Bone marrow (tissue), 2 donors: ENCODE measurements at regions not wholly inside any gene's neighbourhood (a gene's known extent, or its start where the extent isn't known, plus 50 kb on each side); places are given as distances from the start of the nearest gene placed in this dataset.

ENCODE experiments used
- DNase-seq, 2 donors: peaks; one replicate each; lab custom pipeline; 2025; lab: John Stamatoyannopoulos, UW

DNA sequence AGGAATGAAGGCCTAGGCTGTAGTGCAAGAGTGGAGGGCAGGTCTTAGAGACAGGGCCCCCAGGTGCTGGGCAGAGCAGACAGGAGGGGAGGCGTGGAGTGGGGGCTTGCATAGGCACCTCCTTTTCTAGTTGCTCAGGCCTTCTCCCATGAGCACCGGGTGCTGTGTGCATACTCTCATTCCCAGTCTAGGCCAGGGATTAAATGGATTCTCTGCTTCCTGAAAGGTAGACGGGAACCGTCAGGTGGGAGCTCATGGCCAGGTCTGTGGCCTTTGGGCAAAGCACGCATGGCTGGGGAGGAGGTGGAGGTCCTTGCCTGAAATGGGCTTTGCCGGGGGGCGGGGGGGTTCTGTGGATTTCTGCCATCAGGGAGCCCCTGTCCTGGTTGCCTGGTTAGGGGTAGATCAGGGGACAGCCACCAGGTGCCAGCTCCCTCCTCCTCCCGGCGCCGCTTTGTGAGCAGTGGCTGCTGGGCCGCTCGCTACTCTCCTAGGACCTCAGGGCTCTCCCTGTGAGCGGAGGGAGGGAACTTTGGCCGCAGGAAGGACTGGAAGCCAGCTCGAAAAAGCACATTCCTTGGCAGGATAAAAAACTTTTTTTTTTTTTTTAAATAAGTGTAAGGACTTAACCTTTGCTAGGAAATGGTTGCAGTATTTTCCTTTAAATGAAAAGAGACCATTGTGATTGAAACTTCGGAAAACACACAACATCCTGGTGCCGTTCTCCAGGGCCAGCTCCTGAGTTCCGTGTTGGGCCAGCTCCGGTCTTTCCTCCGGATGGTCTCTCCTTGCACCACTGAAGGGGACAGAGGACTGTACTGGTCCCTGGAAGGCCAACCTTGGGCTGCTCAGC is 82.8 kb upstream of the HAAO start:
- DNase-seq, result no peak

DNA sequence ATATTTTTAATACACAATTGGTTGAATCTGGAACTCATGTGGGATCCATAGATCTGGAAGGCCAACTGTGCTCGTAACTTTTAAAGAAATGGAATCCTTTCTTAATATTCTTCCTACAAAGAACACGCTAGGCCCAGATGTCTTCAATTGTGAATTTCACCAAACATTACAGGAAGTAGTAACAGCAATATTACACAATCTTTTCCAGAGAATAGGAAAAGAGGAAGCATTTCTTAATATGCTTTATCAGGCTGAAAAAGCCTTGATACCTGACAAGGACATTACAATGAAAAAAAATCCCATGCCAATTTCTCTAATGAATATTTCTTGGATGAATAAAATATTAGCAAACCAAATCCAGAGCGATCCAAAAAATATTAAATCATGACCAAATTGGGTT is 80.3 kb upstream of the HAAO start:
- no peak for DNase-seq

DNA sequence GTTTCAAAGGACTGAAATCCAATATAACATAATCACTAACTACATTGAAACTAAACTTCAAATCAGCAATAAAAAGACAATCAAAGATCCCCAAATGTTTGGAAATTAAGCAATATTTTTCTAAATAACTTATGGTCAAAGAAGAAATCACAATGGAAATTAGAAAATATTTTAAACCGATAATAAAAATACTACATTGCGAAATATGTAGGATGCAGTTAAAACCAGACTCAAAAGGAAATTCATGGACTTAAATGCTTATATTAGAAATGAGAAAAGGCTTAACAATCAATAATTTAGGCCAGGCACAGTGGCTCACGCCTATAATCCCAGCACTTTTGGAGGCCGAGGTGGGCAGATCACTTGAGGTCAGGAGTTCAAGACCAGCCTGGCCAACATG is 79.0 kb upstream of the HAAO start:
- no peak for DNase-seq

DNA sequence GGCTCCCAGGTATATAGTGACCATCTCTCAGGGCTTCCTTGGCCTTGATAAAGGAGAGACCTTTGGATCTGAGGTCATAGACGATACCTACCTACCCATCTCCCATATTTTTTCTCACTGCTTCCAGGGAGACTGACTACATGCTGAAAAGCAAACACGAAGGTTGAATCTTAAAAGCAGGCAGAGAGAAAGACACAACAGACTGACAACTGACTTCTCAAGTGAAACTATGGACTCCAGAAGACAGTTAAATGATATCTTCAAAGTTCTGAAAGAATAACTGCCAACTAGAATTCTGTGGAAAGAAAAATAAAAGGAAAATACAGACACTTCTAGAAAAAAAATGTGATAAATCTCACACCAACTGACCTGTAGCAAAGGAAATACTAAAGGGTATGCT is 76.5 kb upstream of the HAAO start:
- DNase-seq, result no peak

DNA sequence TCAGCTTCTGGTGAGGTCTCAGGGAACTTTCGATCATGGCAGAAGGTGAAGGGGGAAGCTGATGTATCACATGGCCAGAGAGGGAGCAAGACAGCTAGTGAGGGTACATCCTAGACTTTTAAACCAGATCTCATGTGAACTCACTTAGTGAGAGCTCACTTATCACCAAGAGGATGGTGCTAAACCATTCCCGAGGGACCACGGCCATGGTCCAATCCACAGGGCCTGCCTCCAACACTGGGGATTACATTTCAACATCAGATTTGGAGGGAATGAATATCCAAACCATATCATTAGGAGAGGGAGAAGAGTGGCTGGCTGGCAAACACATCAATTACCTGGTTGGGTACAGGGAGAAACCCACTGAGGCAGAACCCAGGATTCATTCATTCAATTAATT is 75.7 kb upstream of the HAAO start:
- DNase-seq, result no peak

DNA sequence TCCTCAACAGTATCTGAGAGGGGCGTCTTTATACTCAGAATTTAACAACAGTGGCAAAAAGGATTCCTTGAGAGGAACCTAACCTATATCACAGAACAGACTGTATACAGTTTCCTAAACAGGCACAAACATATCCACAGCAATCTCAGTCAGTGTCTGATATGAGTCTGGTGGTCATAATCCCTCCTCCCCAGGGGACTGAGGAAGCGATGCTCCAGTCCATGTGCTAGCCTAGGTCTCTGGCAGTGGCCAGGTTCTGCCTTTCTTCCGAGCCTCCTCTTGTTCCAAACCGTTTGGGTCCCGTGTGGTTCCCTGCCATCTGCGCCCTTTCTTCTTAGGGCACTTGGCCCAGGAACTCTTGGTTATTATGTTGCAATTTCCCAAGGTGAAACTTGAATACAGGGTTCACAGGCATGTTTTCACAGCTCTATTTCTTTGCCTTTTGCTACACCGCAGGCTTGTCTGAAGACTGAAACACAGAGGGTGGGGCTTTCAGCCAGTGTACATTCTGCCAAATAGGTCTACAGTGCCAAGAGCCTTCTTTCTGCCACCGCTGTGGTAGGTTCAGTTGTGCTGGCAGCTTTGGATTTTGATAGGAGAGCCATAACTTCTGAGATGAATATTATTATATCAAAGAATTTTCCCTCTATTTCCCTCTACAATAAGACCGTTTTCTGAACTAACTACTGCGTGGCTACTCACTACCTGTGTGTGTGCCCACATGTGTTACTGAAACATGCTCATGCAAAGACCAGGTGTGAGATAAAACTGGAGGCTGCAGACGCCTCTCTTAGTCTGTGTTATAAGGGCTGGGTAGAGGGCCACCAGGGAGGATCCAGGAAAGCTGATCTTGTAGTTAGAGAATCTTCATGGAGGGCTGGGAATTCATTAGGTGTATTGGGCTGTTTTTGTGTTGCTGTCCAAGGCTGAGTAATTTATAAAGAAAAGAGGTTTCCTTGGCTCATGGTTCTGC is 75.0 kb upstream of the HAAO start:
- no peak for DNase-seq

DNA sequence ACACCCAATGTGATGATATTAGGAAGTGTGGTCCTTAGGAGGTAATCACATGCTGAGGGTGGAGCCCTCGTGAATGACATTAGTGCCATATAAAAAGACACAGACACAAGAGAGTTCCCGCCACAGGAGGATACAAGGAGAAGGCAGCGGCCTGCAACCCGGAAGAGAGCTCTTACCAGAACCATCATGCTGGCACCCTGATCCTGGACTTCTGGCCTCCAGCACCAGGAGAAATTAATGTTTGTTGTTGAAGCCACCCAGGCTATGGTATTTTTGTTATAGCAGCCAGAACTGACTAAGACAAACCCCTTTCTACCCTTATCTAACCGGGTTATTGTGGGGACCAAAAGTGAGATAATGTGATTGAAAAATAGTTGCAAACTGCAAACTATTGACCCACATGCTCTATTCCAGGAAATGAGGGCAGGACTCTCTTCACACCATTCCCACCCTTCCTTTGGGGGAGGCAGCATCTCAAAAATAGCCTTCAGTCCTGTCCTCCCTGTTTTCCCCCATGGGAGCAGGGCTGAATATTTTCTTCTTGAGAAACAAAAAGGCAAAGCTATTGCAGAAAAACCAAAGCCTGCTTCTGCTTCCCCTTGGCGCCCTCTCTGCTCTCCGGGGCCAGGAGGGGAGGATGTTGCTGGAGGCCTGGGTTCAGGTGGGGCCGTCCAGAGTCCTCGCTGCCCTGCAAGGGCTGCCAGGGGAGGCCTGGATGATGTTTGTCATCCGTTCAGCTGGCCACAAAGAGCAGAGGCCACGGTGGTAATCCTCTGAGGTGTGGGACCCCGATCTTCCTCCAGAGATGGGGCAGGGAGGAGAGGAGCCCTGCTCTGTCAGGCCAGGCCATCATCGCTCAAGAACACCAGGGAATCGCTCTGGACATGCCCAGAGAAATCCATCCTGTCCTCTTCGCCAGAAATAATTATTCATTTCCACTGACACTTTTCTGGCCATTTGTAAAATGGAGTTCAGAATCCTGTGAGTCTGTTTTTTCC is 73.8 kb upstream of the HAAO start:
- no peak for DNase-seq

DNA sequence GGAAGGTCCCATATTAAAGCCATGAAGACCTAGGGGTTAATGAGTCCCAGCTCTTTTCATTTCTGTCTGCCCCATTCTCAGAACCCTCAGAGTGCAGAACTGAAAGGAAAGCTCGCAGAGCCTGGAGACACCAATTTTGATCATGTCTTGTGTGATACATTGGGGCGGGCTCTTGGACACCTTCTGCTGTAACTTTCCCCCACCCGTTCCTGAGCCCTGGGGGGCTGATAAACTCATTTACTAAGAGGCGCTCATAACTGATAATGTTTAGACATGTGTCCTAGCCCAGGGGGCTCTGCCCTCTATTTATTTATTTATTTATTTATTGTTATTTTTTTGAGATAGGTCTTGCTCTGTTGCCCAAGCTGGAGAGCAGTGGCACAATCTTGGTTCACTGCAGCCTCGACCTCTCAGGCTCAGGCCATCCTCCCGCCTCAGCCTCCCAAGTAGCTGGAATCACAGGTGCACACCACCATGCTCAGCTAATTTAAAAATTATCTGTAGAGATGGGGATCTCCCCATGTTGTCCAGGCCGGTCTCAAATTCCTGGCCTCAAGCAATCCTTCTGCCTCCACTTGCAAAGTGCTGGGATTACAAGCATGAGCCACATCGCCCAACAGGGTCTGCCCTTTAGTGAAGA is 72.4 kb upstream of the HAAO start:
- DNase-seq, result no peak

DNA sequence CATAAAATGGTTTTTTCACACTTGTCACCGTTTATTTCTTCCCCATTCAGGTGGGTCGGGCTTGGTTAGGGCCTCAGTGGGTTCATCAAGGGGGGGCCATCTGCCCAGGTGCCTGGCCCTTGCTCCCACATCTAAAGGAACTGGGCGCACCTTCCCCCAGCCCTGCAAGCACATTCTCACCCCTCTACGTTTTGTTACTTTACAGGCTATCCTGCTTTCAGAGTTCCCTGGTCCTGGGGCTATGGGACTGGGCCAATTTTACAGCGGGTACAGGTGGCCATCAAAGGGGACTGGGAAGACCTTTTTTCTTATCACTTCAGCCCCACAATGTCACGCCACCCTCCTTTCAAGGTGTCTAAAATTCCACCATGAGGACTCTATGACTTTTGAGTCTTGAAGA is 71.8 kb upstream of the HAAO start:
- DNase-seq, result no peak

DNA sequence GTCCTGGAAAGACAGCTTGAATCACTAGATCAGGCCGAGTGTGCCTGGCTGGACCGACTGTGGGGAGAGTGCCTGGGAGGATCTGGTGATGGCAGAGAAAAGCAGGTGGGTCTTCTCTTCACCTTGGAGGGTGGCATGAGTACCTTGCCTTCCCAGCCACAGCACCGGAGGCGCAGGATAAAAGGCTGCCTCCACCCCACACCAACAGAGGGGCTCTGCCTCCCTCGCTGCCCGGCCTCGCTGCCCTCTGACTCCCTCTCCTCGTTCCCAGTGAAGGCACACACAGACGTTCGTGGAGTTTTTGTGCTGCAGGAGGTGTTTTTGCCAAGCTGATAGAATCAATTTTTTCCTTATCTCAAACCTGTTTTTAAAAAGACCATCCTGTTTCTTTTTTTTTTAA is 71.4 kb upstream of the HAAO start:
- DNase-seq, result no peak

DNA sequence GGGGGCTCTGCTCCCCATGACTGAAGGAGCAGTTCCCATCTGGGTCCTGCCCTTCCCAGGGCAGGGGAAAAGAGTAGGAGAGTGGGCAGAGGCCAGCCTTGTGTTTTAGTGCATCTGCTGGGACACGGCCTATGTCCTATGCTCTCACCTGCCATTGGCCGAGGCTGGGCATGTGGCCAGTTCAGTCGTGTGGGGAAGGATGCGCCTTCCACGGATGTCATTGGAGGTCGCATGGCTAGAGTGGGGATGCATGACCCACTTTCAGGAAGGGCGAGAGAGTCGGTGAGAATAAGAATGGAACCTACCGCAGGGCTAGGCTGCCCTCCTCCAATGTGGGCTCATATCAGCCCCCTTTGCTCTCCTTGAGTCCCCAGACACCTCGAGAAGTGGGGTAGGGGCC is 70.9 kb upstream of the HAAO start:
- no peak for DNase-seq

DNA sequence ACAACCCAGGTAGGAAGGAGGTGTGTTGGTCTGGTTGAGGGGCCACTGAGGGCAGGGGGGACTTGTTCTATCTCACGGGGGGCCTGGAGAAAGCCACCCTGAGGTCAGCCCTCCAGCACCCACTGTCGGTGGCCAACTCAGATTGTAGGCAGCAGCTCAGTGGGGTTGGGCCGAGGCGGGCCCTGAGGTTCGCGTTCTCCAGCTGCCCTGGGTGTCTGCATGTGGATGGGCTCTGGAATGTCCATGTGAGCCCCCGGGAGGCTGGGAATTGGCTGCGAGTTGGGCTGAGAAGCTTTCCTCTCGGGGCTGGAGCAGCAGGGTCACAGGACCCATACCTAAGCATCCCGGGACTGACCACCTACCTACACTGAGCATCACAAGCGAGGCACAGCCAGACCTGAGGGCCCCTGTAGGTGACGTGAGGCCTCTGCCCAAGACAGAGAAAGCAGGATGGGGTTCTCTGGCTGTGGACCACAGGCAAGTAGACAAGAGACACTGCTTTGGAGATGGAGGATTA is 70.3 kb upstream of the HAAO start:
- no peak for DNase-seq

DNA sequence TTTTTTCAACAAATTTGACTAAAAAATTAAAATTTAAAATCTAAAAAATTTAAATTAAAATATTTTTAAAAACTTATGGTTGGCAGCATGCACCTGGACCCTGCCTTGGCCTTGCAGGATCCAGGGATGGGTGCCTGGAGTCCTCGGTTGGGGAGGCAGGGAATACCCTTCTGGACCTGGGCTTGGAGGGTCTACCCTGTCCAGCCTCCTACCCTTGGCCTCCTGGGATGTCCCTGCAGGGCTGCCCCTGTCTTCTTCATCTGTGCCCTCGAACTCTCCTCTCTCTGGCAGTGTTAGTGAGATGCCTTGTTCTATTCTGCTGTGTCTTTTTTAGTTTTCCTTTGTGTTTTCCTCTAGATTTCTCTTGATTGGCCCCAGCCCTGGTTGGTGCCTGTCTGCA is 68.9 kb upstream of the HAAO start:
- no peak for DNase-seq

DNA sequence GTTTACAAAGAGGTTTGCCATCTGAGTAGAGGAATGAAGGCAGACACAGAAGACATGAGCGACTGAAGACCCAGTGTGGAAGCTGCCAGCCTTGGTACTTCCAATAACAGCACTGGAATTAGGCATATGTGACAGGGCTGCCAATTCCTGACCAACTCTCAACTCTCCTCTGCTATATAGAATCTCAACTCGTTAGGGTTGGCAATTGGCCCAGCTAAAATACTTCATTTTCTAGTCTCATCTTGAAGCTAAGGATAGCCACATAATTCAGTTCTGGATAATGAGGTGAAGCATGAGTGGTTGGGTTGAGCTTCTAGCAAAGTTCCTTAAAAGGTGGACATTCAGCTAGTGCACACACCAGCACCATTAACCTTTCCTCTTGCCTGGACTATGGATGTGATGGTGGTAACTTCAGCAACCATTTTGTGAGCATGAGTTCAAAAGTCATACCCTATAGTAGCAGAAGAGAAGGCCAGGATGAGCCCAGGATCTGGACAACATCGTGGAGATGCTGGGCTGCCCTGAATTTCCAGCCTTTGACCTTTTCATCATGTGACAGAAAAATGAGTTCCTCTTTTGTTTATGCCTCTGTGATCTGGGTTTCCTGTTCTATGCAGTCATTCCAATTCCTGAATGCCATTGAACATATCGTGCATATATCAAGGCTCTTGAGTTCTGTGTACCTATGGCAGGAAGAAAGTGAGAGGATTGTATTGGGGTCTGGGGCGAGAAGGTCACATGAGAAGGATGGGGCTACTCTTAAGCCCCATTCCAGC is 68.1 kb upstream of the HAAO start:
- DNase-seq, result peak in 1 of 2 donors; percentile 34

DNA sequence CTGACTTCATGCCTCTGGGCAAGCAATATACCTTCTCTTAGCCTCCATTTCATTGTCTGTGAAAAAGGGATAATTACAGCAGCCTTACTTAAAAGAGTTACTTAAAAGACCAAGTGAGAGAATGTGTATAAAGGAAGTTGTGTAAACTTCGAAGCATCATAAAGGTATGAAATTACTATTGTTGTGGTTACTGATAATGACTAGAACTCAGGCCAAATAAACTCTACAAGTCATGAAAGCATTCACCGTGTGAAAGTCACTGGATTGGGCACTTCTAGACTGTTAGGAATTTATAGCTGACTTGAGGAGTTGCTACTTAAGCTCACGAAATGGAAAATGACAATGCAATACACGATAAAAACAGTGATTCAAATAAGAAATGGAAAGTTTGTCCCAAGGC is 67.4 kb upstream of the HAAO start:
- no peak for DNase-seq

DNA sequence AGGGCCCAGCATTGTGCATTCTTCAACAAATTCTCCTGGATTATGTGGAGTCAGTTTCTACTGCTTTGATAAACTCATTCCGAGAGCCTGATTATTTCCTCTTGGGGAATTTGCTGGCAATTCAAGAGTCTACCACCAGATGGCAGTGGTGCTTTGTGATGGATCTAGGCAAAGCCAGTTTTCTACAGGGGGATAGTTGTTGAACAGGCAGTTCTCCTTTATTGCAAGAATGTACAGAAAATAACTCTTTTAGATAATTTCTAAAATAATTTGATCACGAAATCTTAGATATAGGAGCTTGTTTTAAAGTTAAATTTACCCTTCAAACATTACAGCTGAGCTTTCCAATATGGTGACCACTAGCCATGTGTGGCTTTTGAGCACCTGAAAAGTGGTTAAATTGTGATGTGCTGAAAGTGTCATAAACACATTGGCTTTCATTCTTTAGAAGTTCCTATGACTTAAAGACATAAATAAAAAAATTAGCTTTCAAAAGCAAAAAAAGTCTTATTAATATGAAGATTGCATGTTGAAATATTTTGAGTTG is 66.7 kb upstream of the HAAO start:
- DNase-seq, result peak; percentile 34 to 73

DNA sequence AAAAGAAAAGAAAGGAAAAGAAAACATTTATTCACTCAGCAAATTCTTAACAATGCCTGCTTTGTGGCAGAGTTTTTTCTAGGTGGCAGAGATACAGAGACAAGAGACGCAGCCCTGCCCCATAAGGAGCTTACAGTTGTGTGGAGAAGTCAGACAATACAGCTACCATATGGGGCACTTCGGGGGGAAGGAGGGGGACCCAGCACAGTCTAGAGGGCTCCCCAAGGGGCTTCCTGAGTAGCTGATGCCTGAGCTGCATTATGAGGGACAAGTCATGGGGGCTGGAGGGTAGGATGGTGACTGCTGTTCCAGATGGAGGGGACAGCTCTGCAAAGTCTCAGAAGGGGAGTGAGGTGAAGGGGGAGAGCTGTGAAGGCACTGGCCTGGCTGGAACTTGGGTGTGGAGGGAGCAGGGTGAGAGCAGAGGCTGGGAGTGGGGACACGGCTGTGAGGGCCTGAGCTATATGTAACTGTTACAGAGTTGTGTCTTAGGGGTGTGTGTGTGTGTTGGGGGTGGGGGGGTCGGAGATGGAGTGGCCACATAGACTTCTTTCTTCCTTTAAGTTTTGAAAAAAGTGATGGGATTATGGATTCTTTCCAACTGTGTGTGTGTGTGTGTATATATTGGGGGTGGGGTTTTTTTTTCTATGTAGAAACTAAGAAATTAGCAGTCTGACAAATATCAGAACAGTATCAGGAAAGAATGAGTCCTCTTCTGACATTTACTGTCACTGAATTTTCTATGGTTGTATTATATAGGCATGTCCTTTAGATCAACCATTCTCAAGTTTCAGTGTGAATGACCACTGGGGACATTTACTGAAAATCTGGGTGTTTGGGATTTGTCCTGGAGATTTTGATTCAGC is 66.0 kb upstream of the HAAO start:
- DNase-seq, result no peak

DNA sequence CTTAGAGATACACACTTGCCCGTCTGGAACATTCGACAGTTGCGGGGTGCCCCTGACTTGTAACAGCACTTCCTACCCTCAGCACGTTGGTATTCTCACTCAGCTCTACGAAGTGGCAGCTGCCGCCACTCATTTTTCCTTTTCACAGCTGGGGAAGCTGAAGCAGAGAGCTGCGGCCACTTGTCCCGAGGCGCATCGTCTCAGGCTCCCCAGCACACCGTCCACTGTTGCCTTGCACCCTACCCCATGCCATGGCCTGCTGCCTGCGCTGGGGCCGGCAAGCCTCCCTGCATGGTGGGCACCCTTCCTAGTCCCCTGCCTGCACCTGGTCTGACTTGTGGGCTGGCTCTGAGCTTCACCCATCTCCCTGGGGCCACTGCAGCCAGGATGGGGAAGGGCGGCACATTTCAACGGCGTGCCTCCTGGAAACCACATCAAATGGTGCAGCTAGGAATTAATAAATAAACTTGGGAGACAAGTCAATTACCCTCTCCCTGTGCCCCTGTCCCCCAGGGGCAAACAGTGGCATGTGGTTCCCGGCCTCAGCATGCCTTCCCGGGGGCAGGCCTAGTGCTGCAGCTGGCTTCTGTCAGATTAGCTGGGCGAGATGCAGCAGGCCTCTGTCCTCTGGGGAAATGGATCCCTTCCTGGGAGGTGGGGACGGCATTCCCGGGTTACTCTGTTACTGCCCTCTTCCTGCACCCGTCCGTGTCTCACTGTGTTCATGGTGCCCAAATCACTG is 64.7 kb upstream of the HAAO start:
- no peak for DNase-seq
